Activated CD8-positive, alpha-beta memory T cell treated with anti-CD3 and anti-CD28 coated beads, Interleukin-2, amount 50 U/mL, for 48 hours (primary cell): ENCODE measurements at regions not wholly inside any gene's neighbourhood (a gene's known extent, or its start where the extent isn't known, plus 50 kb on each side); places are given as distances from the start of the nearest gene placed in this dataset.

ENCODE experiments used
- DNase-seq: peaks from one replicate; pipeline ENCODE4 v3.0.0-alpha.2; 2020

DNA sequence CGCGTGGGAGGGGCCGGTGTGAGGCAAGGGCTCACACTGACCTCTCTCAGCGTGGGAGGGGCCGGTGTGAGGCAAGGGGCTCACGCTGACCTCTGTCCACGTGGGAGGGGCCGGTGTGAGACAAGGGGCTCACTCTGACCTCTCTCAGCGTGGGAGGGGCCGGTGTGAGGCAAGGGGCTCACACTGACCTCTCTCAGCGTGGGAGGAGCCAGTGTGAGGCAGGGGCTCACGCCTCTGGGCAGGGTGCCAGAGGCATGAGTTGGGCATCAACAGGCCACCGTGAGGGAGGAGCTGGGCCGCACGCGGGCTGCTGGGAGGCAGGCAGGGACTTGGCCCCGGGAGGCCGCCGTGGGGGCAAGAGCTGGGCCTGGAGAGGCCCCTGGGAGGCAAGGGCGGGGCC lies 91.0 kb downstream of the PLPP2 start:
- DNase-seq = peak; percentile 30
